Neuronal stem cell (in vitro differentiated cells): ENCODE measurements at regions not wholly inside any gene's neighbourhood (a gene's known extent, or its start where the extent isn't known, plus 50 kb on each side); places are given as distances from the start of the nearest gene placed in this dataset.

ENCODE experiments used
- DNase-seq: peaks from one replicate; pipeline ENCODE4 v3.0.0-alpha.2; 2013; ENCODE audit warnings: low spot score
- H2AFZ ChIP-seq: one replicate; pipeline ENCODE4 v1.6.1; 2013; ENCODE audit warnings: mild to moderate bottlenecking, low read length, inconsistent platforms
- H2AK5ac ChIP-seq: 2 replicates; pipeline ENCODE4 v1.6.1; 2013; ENCODE audit warnings: low read depth, mild to moderate bottlenecking, inconsistent platforms, low read length, moderate library complexity, mixed read lengths
- H2BK120ac ChIP-seq: 2 replicates; pipeline ENCODE4 v1.6.1; 2013; ENCODE audit warnings: low read depth, mild to moderate bottlenecking, inconsistent platforms, low read length, moderate library complexity, mixed read lengths
- H2BK12ac ChIP-seq: one replicate; pipeline ENCODE4 v1.6.1; 2013; ENCODE audit warnings: low read length, inconsistent platforms
- H2BK15ac ChIP-seq: 2 replicates; pipeline ENCODE4 v1.6.1; 2013; ENCODE audit warnings: mild to moderate bottlenecking, low read length, inconsistent platforms, mixed read lengths
- H2BK5ac ChIP-seq: one replicate; pipeline ENCODE4 v1.6.1; 2013; ENCODE audit warnings: inconsistent platforms, mild to moderate bottlenecking, low read length, moderate library complexity
- H3K14ac ChIP-seq: one replicate; pipeline ENCODE4 v1.6.1; 2013; ENCODE audit warnings: low read length, inconsistent platforms
- H3K18ac ChIP-seq: 2 replicates; pipeline ENCODE4 v1.6.1; 2013; ENCODE audit warnings: low read length, inconsistent platforms
- H3K23ac ChIP-seq: 2 replicates; pipeline ENCODE4 v1.6.1; 2013; ENCODE audit warnings: low read depth, mild to moderate bottlenecking, mixed read lengths, low read length, inconsistent platforms; ENCODE audit not compliant: poor library complexity
- H3K27ac ChIP-seq: replicated peaks from 3 replicates; pipeline ENCODE4 v1.5.1; 2013; ENCODE audit warnings: low read length, inconsistent platforms
- H3K27me3 ChIP-seq, 3 experiments: 2 replicates each; pipeline ENCODE4 v1.6.1; 2013; ENCODE audit warnings: low read length in 3 of 3, mild to moderate bottlenecking in 2 of 3, inconsistent platforms in 1 of 3, low read depth in 1 of 3, mixed read lengths in 1 of 3, moderate library complexity in 1 of 3; ENCODE audit not compliant: control insufficient read depth in 3 of 3, insufficient read depth in 3 of 3
- H3K36me3 ChIP-seq, 2 donors: replicated peaks in 1 of 2; 2 replicates each; pipeline ENCODE4 v1.6.1; 2013; ENCODE audit warnings: low read length in 2 of 2; ENCODE audit not compliant: control insufficient read depth in 2 of 2, insufficient read depth in 2 of 2
- H3K4ac ChIP-seq: 2 replicates; pipeline ENCODE4 v1.6.1; 2013; ENCODE audit warnings: inconsistent platforms, mild to moderate bottlenecking, low read length, moderate library complexity
- H3K4me1 ChIP-seq, 2 donors: 1 replicate in 1 of 2; 2 replicates in 1 of 2; pipeline ENCODE4 v1.6.1; 2013; ENCODE audit warnings: low read length in 2 of 2, low read depth in 1 of 2; ENCODE audit not compliant: control insufficient read depth in 2 of 2, insufficient read depth in 1 of 2
- H3K4me2 ChIP-seq: one replicate; pipeline ENCODE4 v1.6.1; 2013; ENCODE audit warnings: mild to moderate bottlenecking, low read length, inconsistent platforms; ENCODE audit not compliant: insufficient read depth, poor library complexity, severe bottlenecking
- H3K4me3 ChIP-seq, 2 donors: 2 replicates each; pipeline ENCODE4 v1.5.1; 2013; ENCODE audit warnings: low read length in 2 of 2, mild to moderate bottlenecking in 2 of 2, inconsistent platforms in 1 of 2, moderate library complexity in 1 of 2
- H3K79me1 ChIP-seq: one replicate; pipeline ENCODE4 v1.6.1; 2013; ENCODE audit warnings: low read depth, mild to moderate bottlenecking, inconsistent platforms, low read length, moderate library complexity
- H3K9ac ChIP-seq: one replicate; pipeline ENCODE4 v1.6.1; 2013; ENCODE audit warnings: mild to moderate bottlenecking, low read depth, low read length, inconsistent platforms; ENCODE audit not compliant: poor library complexity
- H3K9me3 ChIP-seq, 2 donors: replicated peaks in 1 of 2; 2 replicates each; pipeline versions ENCODE3 to v1.6.1; 2013; ENCODE audit warnings: low read length in 2 of 2, mild to moderate bottlenecking in 2 of 2, inconsistent platforms in 1 of 2, low read depth in 1 of 2, mixed read lengths in 1 of 2, moderate library complexity in 1 of 2; ENCODE audit not compliant: control insufficient read depth in 2 of 2, insufficient read depth in 1 of 2
- H4K8ac ChIP-seq: one replicate; pipeline ENCODE4 v1.6.1; 2013; ENCODE audit warnings: low read depth, mild to moderate bottlenecking, inconsistent platforms, low read length, moderate library complexity
- H4K91ac ChIP-seq: one replicate; pipeline ENCODE4 v1.6.1; 2013; ENCODE audit warnings: low read length, low read depth, mild to moderate bottlenecking, inconsistent platforms; ENCODE audit not compliant: poor library complexity
- WGBS, 2 donors: extraction: QIAGEN DNeasy Blood & Tissue Kit; methylation state at CpG; one replicate each; pipeline ENCODE4 v1.1.7; 2013; ENCODE audit warnings: missing lambda C conversion rate in 2 of 2, mixed read lengths in 1 of 2; ENCODE audit not compliant: insufficient read length in 2 of 2, insufficient replicate concordance in 1 of 2; ENCODE audit errors: extremely low coverage in 2 of 2; 5-methylcytosine and 5-hydroxymethylcytosine counted together

GRCh38 chr13:59012731-59013130, 1151.0 kb downstream of the DIAPH3 start:
- Histone ChIP-seq H3K9ac (no peak overlapping the region), H3K4me3 (no peak overlapping the region), H2BK120ac (no peak overlapping the region), H3K23ac (no peak overlapping the region), H3K27me3 (no peaks in the 10 kb centered on the region), H2BK12ac (no peak overlapping the region), H4K91ac (no peak overlapping the region), H2BK5ac (no peak overlapping the region), H3K9me3 (no peaks in the 10 kb centered on the region), H3K36me3 (no peaks in the 10 kb centered on the region), H4K8ac (no peak overlapping the region), H3K4me1 (peaks cover 0 to 2% of the 10 kb centered on the region in 2 donors), H3K4me2 (no peak overlapping the region), H3K18ac (peak overlapping the region; percentile 42), H3K14ac (no peak overlapping the region), H2AK5ac (no peak overlapping the region), H3K27ac (no peak overlapping the region), H3K79me1 (peaks cover 1% of the 10 kb centered on the region), H3K4ac (no peak overlapping the region), H2AFZ (no peak overlapping the region), H2BK15ac (no peak overlapping the region)
- no peak for DNase-seq
- WGBS, 2 donors: no CpG with 5 or more reads among the region's 11 CpGs

- Histone ChIP-seq H2BK5ac (no peak overlapping the region), H2BK15ac (no peak overlapping the region), H4K91ac (no peak overlapping the region), H3K36me3 (no peaks in the 10 kb centered on the region), H3K18ac (no peak overlapping the region), H4K8ac (no peak overlapping the region), H3K27ac (no peak overlapping the region), H3K79me1 (no peaks in the 10 kb centered on the region), H2AFZ (no peak overlapping the region), H3K4ac (no peak overlapping the region), H3K4me3 (no peak overlapping the region), H3K23ac (no peak overlapping the region), H3K14ac (no peak overlapping the region), H3K4me1 (peaks cover 0 to 2% of the 10 kb centered on the region in 2 donors), H3K9me3 (no peaks in the 10 kb centered on the region), H2BK12ac (no peak overlapping the region), H3K27me3 (no peaks in the 10 kb centered on the region), H3K9ac (no peak overlapping the region), H3K4me2 (no peak overlapping the region), H2BK120ac (no peak overlapping the region), H2AK5ac (no peak overlapping the region)
- DNase-seq: no peak
- WGBS, 2 donors: no CpG with 5 or more reads among the region's 3 CpGs
Measured at GRCh38 chr13:59016250-59016649, 1147.5 kb downstream of the DIAPH3 start.

GRCh38 chr13:59024434-59024833, 1139.3 kb downstream of the DIAPH3 start:
- Histone ChIP-seq H3K79me1 (no peaks in the 10 kb centered on the region), H2AFZ (no peak overlapping the region), H2BK12ac (no peak overlapping the region), H2BK5ac (no peak overlapping the region), H3K9me3 (no peaks in the 10 kb centered on the region), H3K4ac (no peak overlapping the region), H4K8ac (no peak overlapping the region), H3K27ac (no peak overlapping the region), H2BK15ac (no peak overlapping the region), H3K14ac (no peak overlapping the region), H3K18ac (no peak overlapping the region), H2BK120ac (no peak overlapping the region), H3K36me3 (no peaks in the 10 kb centered on the region), H3K9ac (no peak overlapping the region), H3K4me1 (no peaks in the 10 kb centered on the region), H3K27me3 (no peaks in the 10 kb centered on the region), H3K4me2 (no peak overlapping the region), H2AK5ac (no peak overlapping the region), H3K4me3 (no peak overlapping the region), H3K23ac (no peak overlapping the region), H4K91ac (no peak overlapping the region)
- no CpG with 5 or more reads among the region's 3 CpGs for WGBS, 2 donors
- DNase-seq: no peak

GRCh38 chr13:59034198-59034597, 1129.5 kb downstream of the DIAPH3 start:
- Histone ChIP-seq H3K4ac (no peak overlapping the region), H2BK12ac (no peak overlapping the region), H3K23ac (no peak overlapping the region), H3K79me1 (no peaks in the 10 kb centered on the region), H3K9ac (no peak overlapping the region), H2AK5ac (no peak overlapping the region), H4K91ac (no peak overlapping the region), H2AFZ (no peak overlapping the region), H3K4me1 (peaks cover 0 to 1% of the 10 kb centered on the region in 2 donors), H3K27ac (no peak overlapping the region), H3K4me2 (no peak overlapping the region), H2BK5ac (no peak overlapping the region), H3K14ac (no peak overlapping the region), H2BK15ac (no peak overlapping the region), H2BK120ac (no peak overlapping the region), H3K9me3 (no peaks in the 10 kb centered on the region), H3K18ac (no peak overlapping the region), H3K27me3 (no peaks in the 10 kb centered on the region), H4K8ac (no peak overlapping the region), H3K4me3 (no peak overlapping the region), H3K36me3 (no peaks in the 10 kb centered on the region)
- peak; percentile 6 for DNase-seq
- no CpG with 5 or more reads among the region's 2 CpGs for WGBS, 2 donors
